ENCODE measurements at regions not wholly inside any gene's neighbourhood (a gene's known extent, or its start where the extent isn't known, plus 50 kb on each side); places are given as distances from the start of the nearest gene placed in this dataset.

- no peak for DNase-seq
Observed at GRCh38 chr15:38894243-38894948, 329.8 kb upstream of the RASGRP1 start.

GRCh38 chr15:38895326-38896255 is 331.0 kb upstream of the RASGRP1 start:
- no peak for DNase-seq

GRCh38 chr15:38896647-38897046 is 332.0 kb upstream of the RASGRP1 start:
- no peak for DNase-seq

- no peak for DNase-seq
Observed at GRCh38 chr15:38897551-38897950, 332.9 kb upstream of the RASGRP1 start.

GRCh38 chr15:38898236-38898635 is 333.6 kb upstream of the RASGRP1 start:
- DNase-seq: no peak

GRCh38 chr15:38899300-38899699 is 334.7 kb upstream of the RASGRP1 start:
- DNase-seq: no peak

GRCh38 chr15:38904298-38904697 is 339.7 kb upstream of the RASGRP1 start:
- no peak for DNase-seq

GRCh38 chr15:38905632-38906031 is 341.0 kb upstream of the RASGRP1 start:
- no peak for DNase-seq

GRCh38 chr15:38920966-38921365 is 356.4 kb upstream of the RASGRP1 start:
- DNase-seq: no peak

- DNase-seq: no peak
Observed at GRCh38 chr15:38921471-38921870, 356.9 kb upstream of the RASGRP1 start.

GRCh38 chr15:38928431-38928830 is 363.8 kb upstream of the RASGRP1 start:
- DNase-seq: no peak

GRCh38 chr15:38930851-38931572 is 366.4 kb upstream of the RASGRP1 start:
- DNase-seq: no peak

- no peak for DNase-seq
Observed at GRCh38 chr15:38941399-38941953, 376.9 kb upstream of the RASGRP1 start.

GRCh38 chr15:38944536-38944935 is 379.9 kb upstream of the RASGRP1 start:
- DNase-seq: no peak

- DNase-seq: no peak
Observed at GRCh38 chr15:38945551-38946298, 381.1 kb upstream of the RASGRP1 start.

GRCh38 chr15:38954090-38954489 is 389.5 kb upstream of the RASGRP1 start:
- no peak for DNase-seq

GRCh38 chr15:38961456-38961855 is 396.8 kb upstream of the RASGRP1 start:
- DNase-seq: no peak

GRCh38 chr15:38961931-38962330 is 397.3 kb upstream of the RASGRP1 start:
- no peak for DNase-seq

GRCh38 chr15:38972831-38973230 is 408.2 kb upstream of the RASGRP1 start:
- DNase-seq: no peak

GRCh38 chr15:38975282-38975990 is 410.8 kb upstream of the RASGRP1 start:
- DNase-seq: no peak

- DNase-seq: no peak
Observed at GRCh38 chr15:38991126-38991525, 426.5 kb upstream of the RASGRP1 start.

GRCh38 chr15:38991701-38992100 is 427.1 kb upstream of the RASGRP1 start:
- DNase-seq: no peak
